ENCODE measurements at regions not wholly inside any gene's neighbourhood (a gene's known extent, or its start where the extent isn't known, plus 50 kb on each side); places are given as distances from the start of the nearest gene placed in this dataset.

- Histone ChIP-seq H3K56ac (replicated peaks; ENCODE audit: insufficient read length, low read depth, low read length) (no peak overlapping the region), H4K5ac (ENCODE audit: insufficient read length, low read depth, low read length) (no peak overlapping the region), H2AK5ac (ENCODE audit: low read depth, low read length) (no peak overlapping the region), H3K18ac (ENCODE audit: extremely low read depth, low read length) (no peak overlapping the region), H4K91ac (replicated peaks; ENCODE audit: insufficient read length, low read length) (no peak overlapping the region), H2AFZ (ENCODE audit: low read length) (peak overlapping the region; percentile 70; the same call in 1 of the 2 replicates), H3K27me3 (replicated peaks in 1 of 4; ENCODE audit: control insufficient read depth in 3 of 4, extremely low read depth in 1 of 4, insufficient read depth in 3 of 4, low read length in 3 of 4) (no peaks in the 10 kb centered on the region), H2BK5ac (ENCODE audit: low read depth, low read length) (no peak overlapping the region), H3K4me3 (ENCODE audit: extremely low read depth in 1 of 4, insufficient read depth in 2 of 4, low read depth in 3 of 4, low read length in 4 of 4) (no peak overlapping the region), H3K23me2 (ENCODE audit: low read depth, low read length) (no peaks in the 10 kb centered on the region), H3K4me1 (replicated peaks in 1 of 4; ENCODE audit: control insufficient read depth in 3 of 4, insufficient read depth in 4 of 4, low read length in 3 of 4) (peaks cover 0 to 2% (median 0%) of the 10 kb centered on the region in 4 experiments; a peak in 1 of 7 replicates), H3K79me2 (ENCODE audit: control insufficient read depth in 1 of 2, insufficient read depth in 2 of 2, low read length in 2 of 2) (no peaks in the 10 kb centered on the region), H3K9ac (replicated peaks in 1 of 4; ENCODE audit: extremely low read depth in 1 of 4, low read depth in 3 of 4, low read length in 3 of 4) (no peak overlapping the region), H3K36me3 (ENCODE audit: control insufficient read depth in 2 of 4, insufficient read depth in 4 of 4, low read length in 3 of 4) (no peaks in the 10 kb centered on the region), H3K4me2 (ENCODE audit: insufficient read depth in 1 of 2, low read depth in 2 of 2, low read length in 2 of 2) (no peak overlapping the region), H3K27ac (ENCODE audit: low read depth, low read length) (no peak overlapping the region), H3K23ac (ENCODE audit: insufficient read length) (no peak overlapping the region), H2BK20ac (ENCODE audit: low read length) (no peak overlapping the region), H2BK12ac (ENCODE audit: low read depth, low read length) (no peak overlapping the region), H4K20me1 (replicated peaks in 1 of 2; ENCODE audit: control insufficient read depth in 1 of 2, insufficient read depth in 2 of 2, low read length in 2 of 2) (no peaks in the 10 kb centered on the region), H3K14ac (ENCODE audit: insufficient read length) (no peak overlapping the region), H4K8ac (ENCODE audit: extremely low read depth, insufficient read depth, low read length) (no peak overlapping the region), H3K4ac (replicated peaks; ENCODE audit: insufficient read length, low read depth, low read length) (no peak overlapping the region), H2BK15ac (ENCODE audit: low read length) (no peak overlapping the region), H2BK120ac (replicated peaks; ENCODE audit: low read depth, low read length) (peak overlapping the region; percentile 43), H3K9me3 (ENCODE audit: insufficient read depth in 2 of 2, low read depth in 1 of 2, low read length in 1 of 2) (no peaks in the 10 kb centered on the region), H3K79me1 (ENCODE audit: low read depth, low read length) (no peaks in the 10 kb centered on the region)
- DNase-seq (ENCODE audit: low read depth in 1 of 2, low spot score in 2 of 2) (no peak), FAIRE-seq (no peak)
- 58% methylated on average over 4 of the region's 9 CpGs; no CpG with 5 or more reads in 1 of the 2 experiments for WGBS, 2 experiments (ENCODE audit: extremely low coverage in 1 of 2, insufficient coverage in 1 of 2, insufficient read length in 1 of 2, insufficient replicate concordance in 2 of 2, low coverage in 1 of 2, low lambda C conversion rate in 2 of 2, missing lambda C conversion rate in 1 of 2)
- POLR2A ChIA-PET (ENCODE audit: partially characterized antibody): no interaction called here
- CTCF ChIA-PET (ENCODE audit: partially characterized antibody): interaction anchor here (0.6 kb wide), 1 partner anchor 75 kb away, joined by 5 read pairs; no protein-coding TSS in a partner anchor
- no peak for TF ChIP-seq POLR2A (IDR thresholded peaks at IDR 0.05; ENCODE audit: control extremely low read depth in 1 of 2, low read depth in 2 of 2, low read length in 2 of 2)
- no peak for TF ChIP-seq EGR1 (IDR thresholded peaks at IDR 0.05; ENCODE audit: borderline replicate concordance, low read depth, low read length)
These were observed 188.4 kb upstream of the FAM9B start for GRCh38 chrX:9222299-9222698.
